ENCODE measurements at regions not wholly inside any gene's neighbourhood (a gene's known extent, or its start where the extent isn't known, plus 50 kb on each side); places are given as distances from the start of the nearest gene placed in this dataset.

GRCh38 chr4:155107059-155107458 lies 101.4 kb upstream of the NPY2R start:
- no peak for DNase-seq

- no peak for DNase-seq
These were observed 93.6 kb upstream of the NPY2R start for GRCh38 chr4:155114790-155115189.

GRCh38 chr4:155119006-155119405 lies 89.4 kb upstream of the NPY2R start:
- DNase-seq: no peak

GRCh38 chr4:155120536-155120935 lies 87.9 kb upstream of the NPY2R start:
- no peak for DNase-seq

- DNase-seq: no peak
These were observed 86.1 kb upstream of the NPY2R start for GRCh38 chr4:155122382-155122781.

- DNase-seq: no peak
These were observed 74.3 kb upstream of the NPY2R start for GRCh38 chr4:155134136-155134535.

GRCh38 chr4:155140889-155141288 lies 67.5 kb upstream of the NPY2R start:
- DNase-seq: no peak

- DNase-seq: no peak
These were observed 64.9 kb upstream of the NPY2R start for GRCh38 chr4:155143512-155143911.
